ENCODE measurements at regions not wholly inside any gene's neighbourhood (a gene's known extent, or its start where the extent isn't known, plus 50 kb on each side); places are given as distances from the start of the nearest gene placed in this dataset.
"Not testable (repeated sequence)": the region's sequence is repeated elsewhere in the genome, so short reads cannot be mapped to it uniquely, and the experiment has no call there.

GRCh38 chr12:9405886-9406563 is 197.8 kb upstream of the PZP start:
- H3K27ac ChIP-seq (ENCODE audit: poor library complexity, severe bottlenecking), result no peak overlapping the region
- no peak for ATAC-seq (ENCODE audit: low read depth)
- no peaks in the 10 kb centered on the region for H3K36me3 ChIP-seq (ENCODE audit: low read depth)
- DNase-seq (ENCODE audit: low spot score), result no peak
- H3K27me3 ChIP-seq (ENCODE audit: insufficient read depth, poor library complexity, severe bottlenecking), result no peaks in the 10 kb centered on the region
- no peaks in the 10 kb centered on the region for H3K9me3 ChIP-seq (ENCODE audit: severe bottlenecking)
- no peak overlapping the region for H3K4me3 ChIP-seq (ENCODE audit: severe bottlenecking)
- TF ChIP-seq, protein P1, sequence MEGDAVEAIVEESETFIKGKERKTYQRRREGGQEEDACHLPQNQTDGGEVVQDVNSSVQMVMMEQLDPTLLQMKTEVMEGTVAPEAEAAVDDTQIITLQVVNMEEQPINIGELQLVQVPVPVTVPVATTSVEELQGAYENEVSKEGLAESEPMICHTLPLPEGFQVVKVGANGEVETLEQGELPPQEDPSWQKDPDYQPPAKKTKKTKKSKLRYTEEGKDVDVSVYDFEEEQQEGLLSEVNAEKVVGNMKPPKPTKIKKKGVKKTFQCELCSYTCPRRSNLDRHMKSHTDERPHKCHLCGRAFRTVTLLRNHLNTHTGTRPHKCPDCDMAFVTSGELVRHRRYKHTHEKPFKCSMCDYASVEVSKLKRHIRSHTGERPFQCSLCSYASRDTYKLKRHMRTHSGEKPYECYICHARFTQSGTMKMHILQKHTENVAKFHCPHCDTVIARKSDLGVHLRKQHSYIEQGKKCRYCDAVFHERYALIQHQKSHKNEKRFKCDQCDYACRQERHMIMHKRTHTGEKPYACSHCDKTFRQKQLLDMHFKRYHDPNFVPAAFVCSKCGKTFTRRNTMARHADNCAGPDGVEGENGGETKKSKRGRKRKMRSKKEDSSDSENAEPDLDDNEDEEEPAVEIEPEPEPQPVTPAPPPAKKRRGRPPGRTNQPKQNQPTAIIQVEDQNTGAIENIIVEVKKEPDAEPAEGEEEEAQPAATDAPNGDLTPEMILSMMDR (IDR thresholded peaks at IDR 0.05; ENCODE audit: poor library complexity, severe bottlenecking), result no peak
- no peaks in the 10 kb centered on the region for H3K4me1 ChIP-seq (ENCODE audit: insufficient read depth, poor library complexity, severe bottlenecking)

- H3K4me3 ChIP-seq (ENCODE audit: severe bottlenecking), result no peak overlapping the region
- no peaks in the 10 kb centered on the region for H3K9me3 ChIP-seq (ENCODE audit: severe bottlenecking)
- no peaks in the 10 kb centered on the region for H3K36me3 ChIP-seq (ENCODE audit: low read depth)
- TF ChIP-seq, protein P1 (IDR thresholded peaks at IDR 0.05; ENCODE audit: poor library complexity, severe bottlenecking), result no peak
- no peaks in the 10 kb centered on the region for H3K27me3 ChIP-seq (ENCODE audit: insufficient read depth, poor library complexity, severe bottlenecking)
- no peak overlapping the region for H3K27ac ChIP-seq (ENCODE audit: poor library complexity, severe bottlenecking)
- H3K4me1 ChIP-seq (ENCODE audit: insufficient read depth, poor library complexity, severe bottlenecking), result no peaks in the 10 kb centered on the region
- DNase-seq (ENCODE audit: low spot score) (no peak), ATAC-seq (ENCODE audit: low read depth) (no peak)
These were observed 196.5 kb upstream of the PZP start for GRCh38 chr12:9404469-9405260.

DNA sequence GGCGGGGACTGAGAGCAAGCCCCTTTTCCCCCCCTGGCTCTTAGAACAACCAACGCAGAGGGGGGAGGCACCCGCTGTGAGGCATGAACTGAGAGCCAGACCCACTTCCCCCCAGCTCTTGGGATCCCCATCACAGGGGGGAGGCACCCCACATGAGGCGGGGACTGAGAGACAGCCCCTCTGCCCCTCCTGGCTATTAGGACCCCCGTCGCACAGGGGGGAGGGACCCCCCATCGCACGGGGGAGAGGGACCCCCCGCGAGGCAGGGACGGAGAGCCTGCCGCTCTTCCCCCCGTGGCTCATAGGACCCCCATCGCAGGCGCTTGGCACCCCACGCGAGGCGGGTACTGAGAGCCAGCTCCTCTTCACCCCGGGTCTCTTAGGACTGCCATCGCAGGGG is 195.8 kb upstream of the PZP start:
- DNase-seq (ENCODE audit: low spot score), result no peak
- TF ChIP-seq, protein P1 (IDR thresholded peaks at IDR 0.05; ENCODE audit: poor library complexity, severe bottlenecking), result no peak
- H3K9me3 ChIP-seq (ENCODE audit: severe bottlenecking), result no peaks in the 10 kb centered on the region

DNA sequence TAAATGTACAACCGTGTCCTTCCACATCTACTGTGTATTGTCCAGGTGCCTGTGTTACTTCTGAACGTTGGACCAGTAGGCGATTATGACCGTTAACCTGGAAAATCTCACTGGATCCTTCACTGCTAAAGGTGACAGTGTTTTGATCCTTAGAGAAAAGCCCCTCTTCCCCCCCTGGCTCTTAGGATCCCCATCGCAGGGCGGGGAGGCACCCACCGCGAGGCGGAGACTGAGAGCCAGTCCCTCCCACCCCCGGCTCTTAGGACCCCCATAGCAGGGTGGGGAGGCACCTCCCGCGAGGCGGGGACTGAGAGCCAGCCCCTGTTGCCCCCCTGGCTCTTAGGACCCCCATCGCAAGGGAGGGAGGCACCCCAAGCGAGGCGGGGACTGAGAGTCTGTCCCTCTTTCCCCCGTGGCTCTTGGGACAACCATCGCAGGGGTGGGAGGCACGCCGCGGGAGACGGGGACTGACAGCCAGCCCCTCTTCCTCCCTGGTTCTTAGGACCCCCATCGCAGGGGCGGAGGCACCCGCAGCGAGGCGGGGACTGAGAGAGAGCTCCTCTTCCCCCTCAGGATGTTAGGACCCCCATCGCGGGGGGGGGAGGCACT is 194.3 kb upstream of the PZP start:
- not testable (repeated sequence) for H3K27me3 ChIP-seq (ENCODE audit: insufficient read depth, poor library complexity, severe bottlenecking); ATAC-seq (ENCODE audit: low read depth); H3K4me1 ChIP-seq (ENCODE audit: insufficient read depth, poor library complexity, severe bottlenecking); DNase-seq (ENCODE audit: low spot score); H3K9me3 ChIP-seq (ENCODE audit: severe bottlenecking); H3K36me3 ChIP-seq (ENCODE audit: low read depth); H3K27ac ChIP-seq (ENCODE audit: poor library complexity, severe bottlenecking); H3K4me3 ChIP-seq (ENCODE audit: severe bottlenecking)

More for the DNA sequence above, 195.8 kb upstream of the PZP start:
- no peak for ATAC-seq (ENCODE audit: low read depth)
- Histone ChIP-seq H3K27ac (ENCODE audit: poor library complexity, severe bottlenecking) (no peak overlapping the region), H3K4me3 (ENCODE audit: severe bottlenecking) (no peak overlapping the region), H3K27me3 (ENCODE audit: insufficient read depth, poor library complexity, severe bottlenecking) (no peaks in the 10 kb centered on the region), H3K36me3 (ENCODE audit: low read depth) (no peaks in the 10 kb centered on the region), H3K4me1 (ENCODE audit: insufficient read depth, poor library complexity, severe bottlenecking) (no peaks in the 10 kb centered on the region)

DNA sequence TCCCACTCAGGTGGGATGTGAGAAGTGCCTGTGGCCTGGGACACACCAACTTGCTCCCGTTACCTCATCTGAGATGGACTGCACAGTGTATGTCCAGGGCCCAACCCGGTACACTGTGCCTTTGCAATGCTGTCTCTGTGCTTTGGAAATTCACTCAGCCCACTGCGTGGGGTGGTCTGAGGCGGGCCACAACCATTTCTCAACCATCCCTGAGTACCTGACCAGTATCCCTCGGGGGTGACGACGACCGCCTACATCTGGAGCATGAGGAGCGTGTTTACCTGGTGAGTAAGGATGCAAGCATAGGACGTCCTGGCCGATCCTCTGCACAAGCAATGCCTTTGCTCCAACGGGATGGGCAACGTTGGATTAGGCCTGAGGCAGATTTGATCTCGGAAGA is 188.2 kb upstream of the PZP start:
- ATAC-seq (ENCODE audit: low read depth); H3K9me3 ChIP-seq (ENCODE audit: severe bottlenecking); DNase-seq (ENCODE audit: low spot score); H3K27me3 ChIP-seq (ENCODE audit: insufficient read depth, poor library complexity, severe bottlenecking); H3K4me3 ChIP-seq (ENCODE audit: severe bottlenecking); H3K4me1 ChIP-seq (ENCODE audit: insufficient read depth, poor library complexity, severe bottlenecking); H3K36me3 ChIP-seq (ENCODE audit: low read depth); H3K27ac ChIP-seq (ENCODE audit: poor library complexity, severe bottlenecking): not testable (repeated sequence)

DNA sequence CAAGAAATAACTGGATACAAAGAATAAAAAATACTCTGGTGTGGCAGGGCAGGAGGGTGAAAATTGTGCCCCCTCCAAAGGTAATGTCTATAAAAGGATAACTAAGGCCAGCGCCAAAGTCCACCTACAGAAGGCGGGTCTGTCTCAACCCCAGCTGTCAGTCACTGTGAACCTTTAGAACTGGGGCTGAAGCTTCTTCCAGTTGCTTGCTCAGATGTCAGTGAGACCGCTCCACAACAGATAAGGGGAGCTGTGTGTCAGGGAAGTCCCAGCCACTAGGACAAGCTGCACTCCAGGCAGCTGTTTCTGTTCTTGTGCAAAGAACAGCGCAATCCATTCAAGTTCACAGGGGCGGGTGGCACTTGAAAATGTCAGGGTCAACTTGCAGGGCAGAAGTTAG is 187.0 kb upstream of the PZP start:
- DNase-seq (ENCODE audit: low spot score); H3K4me1 ChIP-seq (ENCODE audit: insufficient read depth, poor library complexity, severe bottlenecking); ATAC-seq (ENCODE audit: low read depth); H3K27me3 ChIP-seq (ENCODE audit: insufficient read depth, poor library complexity, severe bottlenecking); H3K4me3 ChIP-seq (ENCODE audit: severe bottlenecking); H3K9me3 ChIP-seq (ENCODE audit: severe bottlenecking); H3K27ac ChIP-seq (ENCODE audit: poor library complexity, severe bottlenecking); H3K36me3 ChIP-seq (ENCODE audit: low read depth): not testable (repeated sequence)
